ENCODE measurements at regions not wholly inside any gene's neighbourhood (a gene's known extent, or its start where the extent isn't known, plus 50 kb on each side); places are given as distances from the start of the nearest gene placed in this dataset.

DNA sequence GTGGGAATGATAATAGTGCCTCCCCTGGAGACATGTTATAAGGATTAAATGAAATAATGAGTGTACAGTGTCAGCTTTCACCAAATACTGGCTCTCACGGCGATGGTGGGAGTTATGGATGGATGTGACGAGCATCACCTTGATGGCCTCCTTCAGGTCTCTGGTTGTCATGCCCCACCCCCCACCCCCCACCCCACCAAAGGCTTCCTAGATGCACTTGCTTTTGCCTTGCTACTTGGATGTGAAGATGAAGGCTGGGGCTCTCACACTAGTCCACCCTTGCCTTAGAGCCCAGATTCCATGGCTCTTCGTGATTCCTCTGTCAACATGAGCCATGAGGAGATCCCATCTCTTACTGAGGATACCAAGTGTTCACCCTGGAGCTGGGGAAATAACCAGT lies 412.3 kb downstream of the NPHP4 start (continued):
- TF ChIP-seq EZH2 (IDR thresholded peaks at IDR 0.05; ENCODE audit: low read depth, unreplicated experiment) (no peak), ZNF114 (CRISPR knock-in tag; IDR thresholded peaks at IDR 0.05) (no peak), STAT1 (IDR thresholded peaks at IDR 0.05; ENCODE audit: unreplicated experiment) (no peak), CREB1 (CRISPR knock-in tag; IDR thresholded peaks at IDR 0.05; ENCODE audit: low read depth) (no peak), ZNF331 (CRISPR knock-in tag; IDR thresholded peaks at IDR 0.05; ENCODE audit: low read depth) (no peak), POLR2AphosphoS5 (IDR thresholded peaks at IDR 0.05; ENCODE audit: low read depth) (no peak), JUNB (IDR thresholded peaks at IDR 0.05; ENCODE audit: unreplicated experiment) (no peak), NANOG (IDR thresholded peaks at IDR 0.05; ENCODE audit: borderline replicate concordance) (no peak)
- TF ChIP-seq, protein P1, sequence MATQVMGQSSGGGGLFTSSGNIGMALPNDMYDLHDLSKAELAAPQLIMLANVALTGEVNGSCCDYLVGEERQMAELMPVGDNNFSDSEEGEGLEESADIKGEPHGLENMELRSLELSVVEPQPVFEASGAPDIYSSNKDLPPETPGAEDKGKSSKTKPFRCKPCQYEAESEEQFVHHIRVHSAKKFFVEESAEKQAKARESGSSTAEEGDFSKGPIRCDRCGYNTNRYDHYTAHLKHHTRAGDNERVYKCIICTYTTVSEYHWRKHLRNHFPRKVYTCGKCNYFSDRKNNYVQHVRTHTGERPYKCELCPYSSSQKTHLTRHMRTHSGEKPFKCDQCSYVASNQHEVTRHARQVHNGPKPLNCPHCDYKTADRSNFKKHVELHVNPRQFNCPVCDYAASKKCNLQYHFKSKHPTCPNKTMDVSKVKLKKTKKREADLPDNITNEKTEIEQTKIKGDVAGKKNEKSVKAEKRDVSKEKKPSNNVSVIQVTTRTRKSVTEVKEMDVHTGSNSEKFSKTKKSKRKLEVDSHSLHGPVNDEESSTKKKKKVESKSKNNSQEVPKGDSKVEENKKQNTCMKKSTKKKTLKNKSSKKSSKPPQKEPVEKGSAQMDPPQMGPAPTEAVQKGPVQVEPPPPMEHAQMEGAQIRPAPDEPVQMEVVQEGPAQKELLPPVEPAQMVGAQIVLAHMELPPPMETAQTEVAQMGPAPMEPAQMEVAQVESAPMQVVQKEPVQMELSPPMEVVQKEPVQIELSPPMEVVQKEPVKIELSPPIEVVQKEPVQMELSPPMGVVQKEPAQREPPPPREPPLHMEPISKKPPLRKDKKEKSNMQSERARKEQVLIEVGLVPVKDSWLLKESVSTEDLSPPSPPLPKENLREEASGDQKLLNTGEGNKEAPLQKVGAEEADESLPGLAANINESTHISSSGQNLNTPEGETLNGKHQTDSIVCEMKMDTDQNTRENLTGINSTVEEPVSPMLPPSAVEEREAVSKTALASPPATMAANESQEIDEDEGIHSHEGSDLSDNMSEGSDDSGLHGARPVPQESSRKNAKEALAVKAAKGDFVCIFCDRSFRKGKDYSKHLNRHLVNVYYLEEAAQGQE (IDR thresholded peaks at IDR 0.05; ENCODE audit: unreplicated experiment) = no peak
- TF ChIP-seq, protein P2, sequence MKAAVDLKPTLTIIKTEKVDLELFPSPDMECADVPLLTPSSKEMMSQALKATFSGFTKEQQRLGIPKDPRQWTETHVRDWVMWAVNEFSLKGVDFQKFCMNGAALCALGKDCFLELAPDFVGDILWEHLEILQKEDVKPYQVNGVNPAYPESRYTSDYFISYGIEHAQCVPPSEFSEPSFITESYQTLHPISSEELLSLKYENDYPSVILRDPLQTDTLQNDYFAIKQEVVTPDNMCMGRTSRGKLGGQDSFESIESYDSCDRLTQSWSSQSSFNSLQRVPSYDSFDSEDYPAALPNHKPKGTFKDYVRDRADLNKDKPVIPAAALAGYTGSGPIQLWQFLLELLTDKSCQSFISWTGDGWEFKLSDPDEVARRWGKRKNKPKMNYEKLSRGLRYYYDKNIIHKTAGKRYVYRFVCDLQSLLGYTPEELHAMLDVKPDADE (IDR thresholded peaks at IDR 0.05) = no peak
- TF ChIP-seq, protein P3, sequence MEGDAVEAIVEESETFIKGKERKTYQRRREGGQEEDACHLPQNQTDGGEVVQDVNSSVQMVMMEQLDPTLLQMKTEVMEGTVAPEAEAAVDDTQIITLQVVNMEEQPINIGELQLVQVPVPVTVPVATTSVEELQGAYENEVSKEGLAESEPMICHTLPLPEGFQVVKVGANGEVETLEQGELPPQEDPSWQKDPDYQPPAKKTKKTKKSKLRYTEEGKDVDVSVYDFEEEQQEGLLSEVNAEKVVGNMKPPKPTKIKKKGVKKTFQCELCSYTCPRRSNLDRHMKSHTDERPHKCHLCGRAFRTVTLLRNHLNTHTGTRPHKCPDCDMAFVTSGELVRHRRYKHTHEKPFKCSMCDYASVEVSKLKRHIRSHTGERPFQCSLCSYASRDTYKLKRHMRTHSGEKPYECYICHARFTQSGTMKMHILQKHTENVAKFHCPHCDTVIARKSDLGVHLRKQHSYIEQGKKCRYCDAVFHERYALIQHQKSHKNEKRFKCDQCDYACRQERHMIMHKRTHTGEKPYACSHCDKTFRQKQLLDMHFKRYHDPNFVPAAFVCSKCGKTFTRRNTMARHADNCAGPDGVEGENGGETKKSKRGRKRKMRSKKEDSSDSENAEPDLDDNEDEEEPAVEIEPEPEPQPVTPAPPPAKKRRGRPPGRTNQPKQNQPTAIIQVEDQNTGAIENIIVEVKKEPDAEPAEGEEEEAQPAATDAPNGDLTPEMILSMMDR (conservative IDR thresholded peaks at IDR 0.05; ENCODE audit: low read depth in 2 of 2) = no peak

- Histone ChIP-seq H3K4me1 (ENCODE audit: insufficient read depth) (no peaks in the 10 kb centered on the region), H3K79me2 (replicated peaks; ENCODE audit: insufficient read depth) (no peaks in the 10 kb centered on the region), H3K4me3 (no peak overlapping the region), H3F3A (replicated peaks; ENCODE audit: low read depth) (no peaks in the 10 kb centered on the region), H3K4me2 (no peak overlapping the region), H3K9me2 (ENCODE audit: insufficient read depth) (no peaks in the 10 kb centered on the region), H3K27ac (ENCODE audit: low read depth) (no peak overlapping the region), H2AFZ (no peak overlapping the region), H3K27me3 (ENCODE audit: insufficient read depth) (no peaks in the 10 kb centered on the region), H3K36me3 (ENCODE audit: insufficient read depth) (peaks cover 10% of the 10 kb centered on the region; the same call in 1 of the 2 replicates), H4K20me1 (replicated peaks; ENCODE audit: insufficient read depth) (no peaks in the 10 kb centered on the region)
- Mint-ChIP-seq H3K27me3 (ENCODE audit: insufficient read depth, low read depth, poor library complexity) (peaks cover 3% of the 10 kb centered on the region), H3K4me3 (no peak overlapping the region), H3K36me3 (ENCODE audit: low read depth) (no peaks in the 10 kb centered on the region), H3K4me1 (no peaks in the 10 kb centered on the region), H3K27ac (no peak overlapping the region), H3K9me3 (no peaks in the 10 kb centered on the region; the same call in 2 of the 3 replicates)
- no peak for DNase-seq (ENCODE audit: low spot score)
- no peak for ATAC-seq
- TF ChIP-seq EZH2phosphoT487 (IDR thresholded peaks at IDR 0.05; ENCODE audit: unreplicated experiment) = no peak
- TF ChIP-seq STAT1 (IDR thresholded peaks at IDR 0.05; ENCODE audit: unreplicated experiment) = no peak
- TF ChIP-seq JUNB (IDR thresholded peaks at IDR 0.05; ENCODE audit: unreplicated experiment) = no peak
- TF ChIP-seq ZNF331 (CRISPR knock-in tag; IDR thresholded peaks at IDR 0.05; ENCODE audit: low read depth) = no peak
- TF ChIP-seq, protein P2 (IDR thresholded peaks at IDR 0.05) = no peak
Measured at GRCh38 chr1:5578690-5579089, 413.5 kb downstream of the NPHP4 start.
